Upper lobe of left lung (tissue), 6 donors: ENCODE measurements at regions not wholly inside any gene's neighbourhood (a gene's known extent, or its start where the extent isn't known, plus 50 kb on each side); places are given as distances from the start of the nearest gene placed in this dataset.

Experiments
- ATAC-seq, 2 donors: fragments of 200-7000 bp; cut with Tn5 transposase; one replicate each; pipeline ENCODE4 v1.9.1; 2022; ENCODE audit warnings: mild to moderate bottlenecking in 2 of 2, moderate library complexity in 2 of 2; ENCODE audit not compliant: low FRiP score in 2 of 2
- DNase-seq, 2 donors: peaks; one replicate each; pipeline ENCODE4 v3.0.0-alpha.2; 2019 to 2020
- H3K27ac ChIP-seq, 4 donors: fragments of 200-600 bp; sonication (generic); one replicate each; pipeline ENCODE4 v1.5.1; 2016 to 2019
- H3K27me3 ChIP-seq, 4 donors: fragments of 200-600 bp; sonication (generic); one replicate each; pipeline ENCODE4 v1.5.1; 2017 to 2019
- H3K36me3 ChIP-seq, 4 donors: fragments of 200-600 bp; sonication (generic); one replicate each; pipeline ENCODE4 v1.5.1; 2016 to 2019
- H3K4me1 ChIP-seq, 4 donors: fragments of 200-600 bp; sonication (generic); one replicate each; pipeline ENCODE4 v1.5.1; 2018 to 2019
- H3K4me3 ChIP-seq, 4 donors: fragments of 200-600 bp; sonication (generic); one replicate each; pipeline ENCODE4 v1.5.1; 2017 to 2019; ENCODE audit warnings: mild to moderate bottlenecking in 2 of 4, moderate library complexity in 1 of 4
- H3K9me3 ChIP-seq, 4 donors: fragments of 200-600 bp; sonication (generic); one replicate each; pipeline ENCODE4 v1.5.1; 2018 to 2019
- EP300 ChIP-seq, 4 donors: sonication (generic); formaldehyde crosslinking; IDR thresholded peaks; one replicate each; pipeline ENCODE4 v1.5.1; 2017; ENCODE audit warnings: antibody characterized with exemption in 4 of 4, control low read depth in 2 of 4
- POLR2A ChIP-seq, 4 donors: fragments of 450-650 bp; IDR thresholded peaks; one replicate each; pipeline ENCODE4 v1.5.1; 2016 to 2017; ENCODE audit warnings: antibody characterized with exemption in 4 of 4, mild to moderate bottlenecking in 2 of 4
- POLR2AphosphoS5 ChIP-seq, 2 donors: sonication (generic); formaldehyde crosslinking; IDR thresholded peaks; one replicate each; pipeline ENCODE4 v1.5.1; 2017; ENCODE audit warnings: antibody characterized with exemption in 2 of 2
- WGBS, 2 donors: methylation state at CpG; one replicate each; pipeline ENCODE4 v1.1.5; 2017 to 2018; 5-methylcytosine and 5-hydroxymethylcytosine counted together
- TF ChIP-seq, protein P1 (sequence below), 6 experiments: fragments of 450-650 bp in 4 of 6; fragments of 200-600 bp in 2 of 6; sonication (generic) in 2 of 6; IDR thresholded peaks; one replicate each; pipeline ENCODE4 v1.5.1; 2016 to 2019; ENCODE audit warnings: antibody characterized with exemption in 6 of 6
- donor health status: DM: no; HTN: no; CAD: no; lungs with moderate emphysema.
- donor health status: DM: no; HTN: yes; CAD: no; lungs with severe emphysema.

DNA sequence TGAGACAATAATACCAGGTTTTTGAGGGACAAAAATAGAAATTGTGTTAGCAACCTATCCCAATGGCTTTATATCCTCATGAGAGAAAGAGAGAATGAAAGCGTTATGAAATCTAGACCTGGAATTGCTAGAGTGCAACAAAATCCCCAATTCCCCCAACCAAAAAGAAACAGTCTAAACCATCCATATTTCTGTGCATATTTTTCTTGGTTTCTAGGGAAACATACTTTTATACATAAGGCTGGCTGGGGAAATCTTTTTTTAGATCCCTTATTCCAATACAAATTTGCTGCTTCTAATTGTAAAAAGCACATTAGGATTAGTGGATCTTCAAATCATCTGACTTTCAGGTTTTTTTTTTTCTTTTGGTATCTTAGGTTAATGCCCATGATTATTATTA is 277.0 kb upstream of the SEMA3A start:
- ATAC-seq: no peak
- no peak for DNase-seq
- WGBS, 2 donors: 95 to 100% methylated on average over 1 of the region's 1 CpG
- no peaks in the 10 kb centered on the region for H3K36me3 ChIP-seq
- no peaks in the 10 kb centered on the region for H3K27me3 ChIP-seq
- no peaks in the 10 kb centered on the region for H3K4me1 ChIP-seq
- H3K4me3 ChIP-seq: no peak overlapping the region
- no peak overlapping the region for H3K27ac ChIP-seq
- TF ChIP-seq POLR2A (IDR thresholded peaks at IDR 0.05): no peak
- TF ChIP-seq EP300 (IDR thresholded peaks at IDR 0.05): no peak
- no peak for TF ChIP-seq POLR2AphosphoS5 (IDR thresholded peaks at IDR 0.05)
- TF ChIP-seq, protein P1, sequence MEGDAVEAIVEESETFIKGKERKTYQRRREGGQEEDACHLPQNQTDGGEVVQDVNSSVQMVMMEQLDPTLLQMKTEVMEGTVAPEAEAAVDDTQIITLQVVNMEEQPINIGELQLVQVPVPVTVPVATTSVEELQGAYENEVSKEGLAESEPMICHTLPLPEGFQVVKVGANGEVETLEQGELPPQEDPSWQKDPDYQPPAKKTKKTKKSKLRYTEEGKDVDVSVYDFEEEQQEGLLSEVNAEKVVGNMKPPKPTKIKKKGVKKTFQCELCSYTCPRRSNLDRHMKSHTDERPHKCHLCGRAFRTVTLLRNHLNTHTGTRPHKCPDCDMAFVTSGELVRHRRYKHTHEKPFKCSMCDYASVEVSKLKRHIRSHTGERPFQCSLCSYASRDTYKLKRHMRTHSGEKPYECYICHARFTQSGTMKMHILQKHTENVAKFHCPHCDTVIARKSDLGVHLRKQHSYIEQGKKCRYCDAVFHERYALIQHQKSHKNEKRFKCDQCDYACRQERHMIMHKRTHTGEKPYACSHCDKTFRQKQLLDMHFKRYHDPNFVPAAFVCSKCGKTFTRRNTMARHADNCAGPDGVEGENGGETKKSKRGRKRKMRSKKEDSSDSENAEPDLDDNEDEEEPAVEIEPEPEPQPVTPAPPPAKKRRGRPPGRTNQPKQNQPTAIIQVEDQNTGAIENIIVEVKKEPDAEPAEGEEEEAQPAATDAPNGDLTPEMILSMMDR (IDR thresholded peaks at IDR 0.05): no peak
- H3K9me3 ChIP-seq: no peaks in the 10 kb centered on the region

DNA sequence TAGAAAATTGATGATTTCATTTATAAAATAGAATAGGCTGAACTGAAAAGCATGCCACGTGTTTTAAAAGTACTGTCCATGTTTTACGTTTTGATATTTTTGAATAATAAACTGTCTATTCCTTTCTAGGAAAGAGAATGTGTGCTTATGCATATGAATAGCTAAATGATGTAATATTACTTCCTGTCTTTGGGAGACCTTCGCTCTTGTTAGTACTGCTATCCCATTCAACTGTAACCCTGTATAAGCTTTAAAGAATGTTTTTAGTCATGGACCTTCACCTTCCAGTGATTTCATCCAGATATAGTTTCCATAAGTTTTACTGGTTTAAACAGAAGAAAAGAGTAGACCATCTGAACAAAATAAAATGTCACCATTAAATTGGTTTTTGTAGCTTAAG is 274.4 kb upstream of the SEMA3A start:
- Histone ChIP-seq H3K4me3 (no peak overlapping the region), H3K27me3 (no peaks in the 10 kb centered on the region), H3K27ac (no peak overlapping the region), H3K36me3 (no peaks in the 10 kb centered on the region), H3K9me3 (no peaks in the 10 kb centered on the region), H3K4me1 (no peaks in the 10 kb centered on the region)
- no peak for ATAC-seq
- TF ChIP-seq EP300 (IDR thresholded peaks at IDR 0.05) (no peak), POLR2AphosphoS5 (IDR thresholded peaks at IDR 0.05) (no peak), POLR2A (IDR thresholded peaks at IDR 0.05) (no peak)
- TF ChIP-seq, protein P1 (IDR thresholded peaks at IDR 0.05): no peak
- DNase-seq: no peak
- WGBS, 2 donors: 54 to 63% methylated on average over 3 of the region's 3 CpGs

DNA sequence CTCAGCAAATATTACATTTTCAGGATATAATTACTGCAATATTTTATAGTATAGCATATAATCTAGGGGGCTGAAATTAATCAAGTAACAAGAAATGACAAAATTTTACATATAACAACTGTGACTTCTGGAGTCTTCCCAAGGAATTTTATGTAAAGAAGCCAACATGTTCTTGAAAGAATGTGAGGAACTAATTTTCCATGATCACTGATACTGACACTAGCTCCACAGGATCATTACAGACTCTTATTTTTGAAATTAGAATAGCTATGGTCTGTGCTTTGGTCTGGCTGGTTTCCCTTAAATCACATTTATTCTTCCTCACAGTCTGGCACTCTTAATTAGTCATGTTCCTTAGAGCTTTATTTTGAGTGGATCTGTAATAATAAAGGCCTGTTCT is 267.7 kb upstream of the SEMA3A start:
- no peaks in the 10 kb centered on the region for H3K4me1 ChIP-seq
- ATAC-seq (no peak), DNase-seq (no peak)
- H3K27me3 ChIP-seq: no peaks in the 10 kb centered on the region
- H3K27ac ChIP-seq: no peak overlapping the region
- no peaks in the 10 kb centered on the region for H3K9me3 ChIP-seq
- TF ChIP-seq, protein P1 (IDR thresholded peaks at IDR 0.05): no peak
- TF ChIP-seq EP300 (IDR thresholded peaks at IDR 0.05) (no peak), POLR2A (IDR thresholded peaks at IDR 0.05) (no peak), POLR2AphosphoS5 (IDR thresholded peaks at IDR 0.05) (no peak)
- no peaks in the 10 kb centered on the region for H3K36me3 ChIP-seq
- no peak overlapping the region for H3K4me3 ChIP-seq

DNA sequence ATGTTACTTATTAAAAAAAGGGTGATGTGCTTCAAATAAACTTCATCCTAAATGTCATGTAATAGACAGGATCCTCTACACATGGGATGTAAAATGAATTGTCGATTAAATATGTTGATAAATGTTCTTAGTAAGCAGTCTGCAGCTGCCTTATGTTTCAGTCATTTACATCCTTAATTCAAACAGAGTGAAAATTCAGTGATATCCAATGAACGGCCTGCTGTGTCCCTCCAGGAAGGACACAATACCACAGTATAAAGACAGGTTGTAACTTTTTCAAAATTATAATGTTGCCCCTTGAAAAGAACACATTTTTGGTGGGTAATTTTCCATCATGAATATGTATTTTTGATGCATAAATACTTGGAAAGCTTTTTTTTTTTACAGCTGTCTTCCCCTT is 266.5 kb upstream of the SEMA3A start:
- Histone ChIP-seq H3K27ac (no peak overlapping the region), H3K27me3 (no peaks in the 10 kb centered on the region), H3K4me3 (no peak overlapping the region), H3K36me3 (no peaks in the 10 kb centered on the region), H3K9me3 (no peaks in the 10 kb centered on the region), H3K4me1 (no peaks in the 10 kb centered on the region)
- DNase-seq (no peak), ATAC-seq (no peak)
- 83 to 86% methylated on average over 2 of the region's 2 CpGs for WGBS, 2 donors
- TF ChIP-seq, protein P1 (IDR thresholded peaks at IDR 0.05): no peak
- TF ChIP-seq POLR2AphosphoS5 (IDR thresholded peaks at IDR 0.05) (no peak), POLR2A (IDR thresholded peaks at IDR 0.05) (no peak)

DNA sequence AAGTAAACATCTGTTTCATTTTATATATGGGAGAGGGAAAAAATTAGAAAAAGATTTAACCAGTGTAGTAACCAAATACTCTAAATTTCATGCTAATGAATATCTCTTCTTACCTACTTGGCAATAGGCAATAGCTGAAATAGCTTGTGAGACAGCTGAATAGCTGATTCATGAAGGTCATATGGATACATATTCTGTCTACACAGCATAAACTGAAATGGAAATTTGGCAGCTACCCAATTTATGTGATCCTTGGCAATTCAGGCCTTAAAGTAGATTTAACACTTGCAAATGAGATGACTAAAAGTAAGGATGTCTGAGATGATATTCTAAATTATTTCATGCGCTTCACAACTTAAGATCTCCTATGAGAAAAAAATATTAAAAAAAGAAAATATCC is 261.2 kb upstream of the SEMA3A start:
- TF ChIP-seq POLR2A (IDR thresholded peaks at IDR 0.05) (no peak), EP300 (IDR thresholded peaks at IDR 0.05) (no peak), POLR2AphosphoS5 (IDR thresholded peaks at IDR 0.05) (no peak)
- TF ChIP-seq, protein P1 (IDR thresholded peaks at IDR 0.05): no peak
- Histone ChIP-seq H3K9me3 (no peaks in the 10 kb centered on the region), H3K36me3 (no peaks in the 10 kb centered on the region), H3K27ac (no peak overlapping the region), H3K4me3 (no peak overlapping the region), H3K27me3 (no peaks in the 10 kb centered on the region), H3K4me1 (no peaks in the 10 kb centered on the region)
- 92 to 100% methylated on average over 1 of the region's 1 CpG for WGBS, 2 donors
- DNase-seq: no peak
- no peak for ATAC-seq
